ENCODE measurements at regions not wholly inside any gene's neighbourhood (a gene's known extent, or its start where the extent isn't known, plus 50 kb on each side); places are given as distances from the start of the nearest gene placed in this dataset.

GRCh38 chr14:100638211-100638855 is 51.1 kb upstream of the BEGAIN start:
- TF ChIP-seq EP300 (IDR thresholded peaks at IDR 0.05) (no peak), POLR2A (IDR thresholded peaks at IDR 0.05) (no peak)

All from stomach (tissue), 4 donors.